Right renal pelvis (tissue), 4 donors: ENCODE measurements at regions not wholly inside any gene's neighbourhood (a gene's known extent, or its start where the extent isn't known, plus 50 kb on each side); places are given as distances from the start of the nearest gene placed in this dataset.

Source experiments
- DNase-seq, 4 donors: peaks; one replicate each; pipeline ENCODE4 v3.0.0-alpha.2; 2013; ENCODE audit warnings: low read depth in 4 of 4, low spot score in 3 of 4, missing footprints in 1 of 4

DNA sequence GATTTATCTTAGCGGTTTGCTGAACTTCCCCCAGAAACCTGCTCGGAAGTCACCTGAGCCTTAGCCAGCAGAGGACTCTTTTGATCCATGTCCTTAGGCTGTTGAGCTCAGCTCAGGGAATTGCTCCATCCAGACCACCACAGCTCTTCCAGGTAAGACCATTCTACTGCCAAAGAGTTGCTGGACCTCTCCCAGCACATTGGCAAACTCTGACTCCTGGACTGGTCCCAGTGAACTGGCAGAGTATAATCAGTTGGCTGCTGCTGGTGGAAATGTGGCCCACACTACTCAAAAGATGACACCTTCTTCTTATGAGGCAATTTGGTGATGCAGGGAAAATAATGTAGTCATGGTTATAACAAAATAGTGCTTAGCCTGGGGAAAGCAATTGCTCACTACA, 308.8 kb upstream of the FIGN start:
- no peak for DNase-seq

DNA sequence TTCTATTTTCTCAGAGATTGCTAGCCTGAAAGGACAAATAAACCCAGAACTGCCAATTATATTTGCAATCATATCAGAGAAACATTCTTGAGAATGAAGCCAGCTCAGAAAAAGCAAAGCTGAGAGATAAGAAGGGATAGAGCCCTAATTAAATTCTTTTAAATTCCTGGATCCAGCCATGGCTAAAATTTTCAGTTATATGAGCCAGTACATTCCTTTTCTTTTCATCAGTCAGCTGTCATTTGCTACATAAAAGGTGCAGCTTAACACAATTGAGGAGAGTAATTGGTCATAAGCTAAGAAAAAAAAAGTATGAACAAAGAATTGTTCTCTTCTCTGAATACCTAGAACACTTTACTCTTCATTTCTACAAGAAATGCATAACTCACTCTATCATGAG, 303.5 kb upstream of the FIGN start:
- DNase-seq: no peak

DNA sequence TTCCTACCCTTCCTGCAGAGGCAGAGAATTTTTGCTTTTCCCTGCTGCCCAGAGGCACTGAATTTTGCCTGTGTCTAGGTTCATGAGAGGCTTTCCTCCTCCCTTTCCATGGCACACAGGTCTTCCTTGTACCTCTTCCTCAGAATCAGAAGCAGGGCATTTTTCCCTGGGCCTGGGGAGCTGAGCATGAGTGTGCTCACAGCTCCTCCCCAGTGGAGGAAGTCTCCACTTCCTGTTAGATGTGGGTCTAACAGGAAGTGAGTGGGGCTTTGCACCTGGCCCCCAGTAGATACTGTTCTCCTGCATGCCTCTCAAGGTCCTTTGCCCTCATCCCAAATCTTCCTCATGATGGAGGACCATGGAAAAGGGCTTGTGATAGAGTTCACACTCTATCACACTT, 297.2 kb upstream of the FIGN start:
- no peak for DNase-seq

DNA sequence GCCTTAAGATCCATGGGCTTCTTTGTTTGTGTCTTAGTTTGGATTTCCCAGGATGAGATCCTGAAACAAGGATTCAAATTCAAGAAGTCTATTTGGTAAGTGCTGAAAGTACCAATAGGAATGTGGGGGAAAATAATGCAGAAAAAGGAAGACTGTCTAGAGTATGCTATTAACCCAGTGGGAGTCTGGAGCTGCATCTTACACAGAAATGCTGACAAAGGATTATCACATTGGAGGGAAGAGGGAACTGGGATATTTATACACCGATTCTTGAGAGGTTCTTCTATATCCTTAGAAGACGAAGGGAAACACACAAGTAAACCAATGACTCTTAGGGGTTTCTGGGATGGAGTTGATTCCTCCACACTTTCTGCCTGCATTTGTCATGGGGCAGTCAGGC, 294.8 kb upstream of the FIGN start:
- DNase-seq: no peak

DNA sequence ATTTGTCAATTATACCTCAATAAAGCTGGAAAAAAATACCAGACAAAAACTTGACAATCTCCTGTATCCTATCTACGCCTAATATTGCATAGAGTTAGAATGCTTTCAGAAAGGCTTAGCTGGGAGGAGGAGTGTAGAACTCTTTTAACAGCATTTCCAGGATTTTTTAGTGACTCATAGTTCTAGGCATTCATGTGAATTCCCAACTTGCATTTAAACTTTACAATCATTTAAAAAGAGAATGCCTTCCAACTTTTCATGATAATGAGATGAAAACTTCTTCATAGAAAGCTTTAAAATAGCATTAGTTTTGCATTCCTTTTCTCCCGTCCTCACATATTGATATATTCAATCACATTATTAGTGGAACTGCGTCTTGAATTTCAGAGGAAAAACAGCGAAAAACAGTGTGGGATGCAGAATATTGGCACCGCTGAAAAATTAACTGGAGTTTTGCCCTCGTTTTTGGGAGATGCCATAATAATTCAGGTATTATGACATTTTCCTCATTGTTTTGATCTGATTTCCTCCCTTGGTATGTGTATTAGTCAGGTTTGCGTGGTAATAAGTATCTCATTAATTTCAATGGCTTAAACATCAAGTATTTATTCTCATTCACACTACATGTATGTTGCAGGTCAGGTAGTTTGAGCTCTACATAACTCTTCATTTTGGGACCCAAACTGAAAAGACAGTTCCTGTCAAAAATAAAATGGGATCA, 293.2 kb upstream of the FIGN start:
- DNase-seq: no peak

DNA sequence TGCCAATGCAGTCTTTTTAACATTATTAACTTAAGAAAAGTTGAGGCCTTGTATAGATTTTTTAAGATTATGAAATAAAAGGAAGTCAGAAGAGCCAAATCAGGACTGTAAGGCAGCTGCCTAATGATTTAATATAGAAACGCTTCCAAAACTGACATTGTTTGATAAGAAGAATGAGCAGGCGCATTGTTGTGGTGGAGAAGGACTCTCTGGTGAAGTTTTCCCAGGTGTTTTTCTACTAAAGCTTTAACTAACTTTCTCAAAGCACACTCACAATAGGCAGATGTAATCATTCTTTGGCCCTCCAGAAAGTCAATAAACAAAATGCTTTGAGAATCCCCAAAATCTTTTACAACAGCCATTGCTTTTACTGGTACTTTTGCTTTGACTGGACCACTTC, 288.6 kb upstream of the FIGN start:
- no peak for DNase-seq

DNA sequence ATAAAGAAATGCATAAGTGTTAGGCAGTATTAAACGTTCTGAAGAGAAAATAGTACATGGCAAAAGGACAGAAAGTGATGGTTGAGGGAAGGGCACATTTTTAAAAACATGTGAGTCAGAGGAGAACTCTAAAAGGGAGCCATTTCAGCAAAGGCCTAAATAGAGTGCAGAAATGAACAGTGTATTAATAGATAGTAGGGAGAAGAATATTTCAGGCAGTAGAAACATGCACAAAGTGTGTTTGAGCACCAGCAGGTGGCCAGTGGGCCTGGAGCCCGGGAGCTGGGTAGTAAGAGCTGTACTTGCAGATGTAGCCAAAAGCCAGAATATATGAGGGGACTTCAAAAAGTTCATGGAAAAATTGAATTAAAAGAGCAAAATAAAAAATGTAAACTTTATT, 288.1 kb upstream of the FIGN start:
- DNase-seq: no peak

DNA sequence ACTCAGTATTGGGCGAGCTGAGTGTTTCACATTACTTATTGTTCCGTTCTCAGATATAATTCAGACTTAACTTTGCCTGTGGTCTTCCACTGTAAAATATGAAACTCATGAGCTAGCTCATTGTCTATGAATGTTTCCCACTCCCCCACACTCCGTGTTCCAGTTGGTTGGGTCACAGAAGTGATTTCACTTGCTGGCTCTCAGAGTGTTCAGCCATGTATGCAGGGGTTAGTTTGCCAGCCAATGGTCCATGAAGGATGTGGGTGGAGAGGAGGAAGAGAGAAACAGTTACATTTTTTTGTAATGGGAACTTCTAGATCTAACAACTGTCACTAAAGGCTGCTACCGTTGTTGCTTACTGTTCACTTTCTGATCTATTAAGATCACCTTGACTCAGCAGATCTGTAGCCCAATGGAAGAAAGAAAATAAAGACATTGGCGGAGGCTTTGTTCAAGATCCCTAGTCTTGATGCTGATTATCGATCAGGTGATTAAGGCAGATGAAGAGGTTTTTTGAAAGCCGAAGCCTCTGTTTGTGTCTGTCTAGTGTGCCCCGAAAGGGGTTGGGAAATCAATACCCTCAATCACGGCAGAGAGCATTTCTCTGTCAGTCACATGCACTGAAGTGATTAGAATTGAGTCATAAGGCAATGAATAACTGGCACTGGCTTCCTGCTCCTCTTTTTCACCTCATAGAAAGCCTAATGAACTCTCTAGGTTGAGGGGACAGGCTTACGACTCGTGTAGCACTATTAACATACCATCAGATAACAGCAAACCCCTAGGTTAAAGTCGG, 279.7 kb upstream of the FIGN start:
- peak; percentile 23 to 74 (median 60) for DNase-seq

DNA sequence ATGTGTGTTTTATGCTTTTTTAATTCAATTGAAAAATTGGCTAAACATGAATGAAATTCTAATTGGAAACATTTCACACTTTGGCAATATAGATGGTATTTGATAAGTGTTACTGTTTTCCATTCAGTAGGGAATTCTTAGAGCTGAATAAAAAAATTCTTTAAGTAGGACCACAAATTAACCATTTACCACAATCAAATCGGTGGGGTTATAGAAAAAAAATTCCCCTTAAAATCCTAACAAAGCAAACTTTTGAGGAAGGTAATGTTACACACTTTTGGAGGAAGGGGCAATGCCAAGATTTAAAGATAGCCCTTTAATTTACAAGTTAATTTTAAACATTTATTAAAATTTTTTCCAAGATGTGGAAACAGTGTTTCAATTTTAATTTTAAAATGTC, 279.0 kb upstream of the FIGN start:
- no peak for DNase-seq

DNA sequence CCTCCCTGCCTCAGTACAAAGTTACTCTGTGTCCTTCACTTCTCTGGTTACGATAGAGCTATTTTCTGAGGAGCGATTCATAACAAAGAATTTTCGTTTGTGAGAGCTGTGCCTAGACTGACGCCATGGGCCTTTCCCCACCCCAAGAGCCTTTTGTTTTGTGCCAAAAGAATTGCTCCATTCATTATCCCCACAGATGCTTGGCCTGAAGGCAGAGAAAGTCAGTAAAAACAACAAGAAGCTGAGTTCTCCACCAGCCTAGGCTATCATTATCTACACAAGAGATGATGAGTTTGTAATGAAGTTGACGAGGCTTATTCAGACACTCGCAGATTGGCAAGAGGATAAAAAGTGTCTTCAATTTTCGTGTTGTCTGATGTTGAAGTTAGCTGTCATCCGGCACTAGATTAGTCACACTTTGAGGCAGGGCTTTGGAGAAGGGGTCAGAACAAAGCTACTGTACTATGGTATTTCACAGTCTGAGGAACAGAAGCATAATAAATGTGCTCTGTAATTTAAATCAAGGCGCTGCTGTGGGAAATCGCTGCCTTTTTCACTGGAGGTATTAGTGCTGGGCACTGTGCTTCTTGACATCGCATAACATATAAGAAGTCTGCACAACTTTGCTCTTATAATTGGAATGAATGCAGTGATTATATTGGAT, 278.4 kb upstream of the FIGN start:
- DNase-seq: no peak

DNA sequence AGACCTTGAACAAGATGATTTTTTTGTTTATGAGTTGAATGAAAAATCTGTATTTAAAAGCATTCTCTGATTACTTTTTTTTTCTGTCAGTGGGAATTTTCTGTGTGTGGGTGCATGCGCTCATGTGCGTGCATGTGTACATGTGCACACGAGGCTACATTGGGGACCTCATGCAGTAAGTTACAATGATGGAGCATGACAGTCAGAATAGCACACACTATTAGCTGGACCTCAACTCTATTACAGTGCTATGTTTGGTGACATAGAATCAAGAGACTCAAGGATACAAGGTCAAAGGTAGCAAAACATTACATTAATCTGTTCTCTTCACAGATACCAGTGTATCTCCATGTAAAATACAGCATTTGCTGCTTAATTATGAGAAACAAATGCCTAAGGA, 276.8 kb upstream of the FIGN start:
- DNase-seq: no peak

DNA sequence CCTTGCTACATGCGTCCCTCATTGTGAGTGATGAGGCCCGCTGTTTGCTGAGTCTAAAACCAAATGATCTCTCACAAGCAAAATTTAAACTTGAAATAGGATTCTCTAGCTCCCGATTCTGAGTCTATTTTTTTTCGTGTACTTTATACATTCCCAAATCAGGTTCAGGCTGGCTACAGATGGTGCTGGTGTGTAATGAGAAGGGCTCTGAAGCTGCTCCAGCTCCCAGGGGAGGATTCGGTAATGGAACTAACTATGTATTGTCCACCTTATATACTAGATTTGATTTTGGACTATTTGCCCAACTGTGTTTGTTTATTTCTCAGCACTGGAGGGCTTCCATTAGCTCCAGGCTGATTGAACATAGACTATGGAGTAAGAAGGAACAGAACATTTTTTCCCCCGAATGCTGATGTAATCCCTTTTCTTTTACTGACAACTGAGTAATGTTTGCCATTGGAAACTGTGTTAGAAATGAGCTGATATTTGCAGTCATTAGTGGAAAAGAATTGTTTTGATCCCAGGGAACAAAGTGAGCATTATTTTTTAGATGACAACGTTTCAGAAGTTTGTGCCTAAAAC, 274.0 kb upstream of the FIGN start:
- no peak for DNase-seq

DNA sequence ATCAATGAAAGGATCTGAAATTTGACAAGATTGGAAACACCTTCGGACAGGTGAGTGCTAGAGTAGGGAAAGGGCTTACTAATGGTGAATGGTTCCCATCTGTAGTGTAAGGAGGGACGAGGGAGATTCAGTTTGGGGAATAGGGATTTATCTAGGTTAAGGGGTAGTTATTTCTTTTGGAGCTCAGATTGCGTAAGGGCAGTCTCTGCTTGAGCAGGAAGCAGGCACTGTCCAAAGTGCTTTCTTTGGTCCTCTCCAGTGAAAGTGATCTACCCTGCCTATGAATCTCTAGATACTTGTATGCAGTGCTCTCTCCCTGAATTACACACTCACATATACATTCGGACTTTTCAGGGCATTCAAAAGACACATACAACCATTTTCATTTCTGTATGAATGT, 272.9 kb upstream of the FIGN start:
- no peak for DNase-seq

DNA sequence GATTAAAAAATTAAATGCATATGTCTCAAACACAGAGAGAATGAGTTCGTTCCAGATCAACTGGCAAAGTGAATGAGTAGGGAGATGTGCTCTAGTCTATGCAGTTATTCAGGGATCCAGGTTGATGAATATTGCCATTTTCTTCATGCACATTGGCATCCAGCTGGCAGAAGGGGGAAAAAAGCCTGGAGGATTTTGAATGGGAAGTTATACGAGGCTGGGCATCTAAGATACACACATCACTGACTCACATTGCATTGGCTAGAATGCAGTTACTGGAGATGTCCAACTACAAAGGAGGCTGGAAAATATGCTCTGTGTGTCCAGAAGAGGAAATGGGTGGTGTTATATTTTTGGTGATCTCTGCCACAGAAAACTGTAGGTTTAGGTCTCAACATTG, 270.9 kb upstream of the FIGN start:
- DNase-seq: no peak

DNA sequence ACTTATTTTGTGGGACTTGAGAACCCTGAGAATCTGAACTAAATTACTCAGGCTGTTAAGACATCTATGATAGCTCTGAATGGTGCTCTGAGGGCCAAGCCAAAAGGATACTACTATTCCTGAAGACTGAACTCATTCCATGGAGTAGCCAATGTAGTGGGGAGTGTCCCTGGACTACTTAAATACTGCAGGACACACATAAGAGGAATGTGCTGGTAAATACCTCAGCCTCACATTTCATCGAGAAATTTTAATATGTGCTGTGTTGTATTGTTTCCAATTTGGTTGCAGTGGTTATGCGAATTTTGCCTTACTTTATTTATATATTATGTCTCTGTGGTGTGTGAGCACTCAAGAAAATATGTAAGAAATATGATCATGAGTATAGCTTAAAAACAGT, 264.4 kb upstream of the FIGN start:
- DNase-seq: no peak

DNA sequence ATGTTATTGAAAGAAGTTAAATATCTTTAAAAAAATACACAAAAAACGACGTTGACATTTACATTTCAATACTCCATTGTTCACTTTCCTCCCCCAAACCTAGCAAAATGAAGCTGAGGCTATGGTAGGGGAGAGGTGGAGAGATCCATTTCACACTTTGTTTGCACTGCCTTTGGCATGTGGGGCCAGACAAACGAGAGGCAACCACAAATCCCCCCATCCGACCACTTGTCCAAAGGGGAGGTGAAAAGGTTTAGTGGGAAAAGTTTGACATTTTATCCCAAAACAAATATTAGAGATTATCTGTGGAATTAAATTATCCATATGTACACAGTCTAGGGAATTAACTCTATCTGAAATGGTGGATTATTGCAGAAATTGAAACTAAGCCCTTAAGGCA, 261.7 kb upstream of the FIGN start:
- DNase-seq: no peak

DNA sequence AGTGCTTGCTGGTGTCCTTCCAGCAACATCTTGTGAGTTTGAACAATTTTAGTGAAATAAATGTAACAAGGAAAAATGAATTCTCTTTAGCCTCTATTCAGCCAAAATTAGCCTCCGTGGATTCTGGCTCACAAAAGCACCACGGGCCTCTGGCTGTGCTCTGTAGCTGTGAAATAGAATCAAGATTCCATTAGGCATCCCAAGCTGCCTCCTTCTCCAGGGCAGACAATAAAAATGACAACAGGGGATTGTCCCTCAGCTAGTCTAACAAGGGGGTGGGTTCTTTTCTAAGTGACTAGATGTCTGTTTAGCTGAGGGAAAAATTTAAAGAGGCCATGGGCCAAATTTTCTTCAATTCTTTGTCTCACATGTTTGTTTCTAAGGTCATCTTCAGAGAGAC, 254.7 kb upstream of the FIGN start:
- DNase-seq: no peak

DNA sequence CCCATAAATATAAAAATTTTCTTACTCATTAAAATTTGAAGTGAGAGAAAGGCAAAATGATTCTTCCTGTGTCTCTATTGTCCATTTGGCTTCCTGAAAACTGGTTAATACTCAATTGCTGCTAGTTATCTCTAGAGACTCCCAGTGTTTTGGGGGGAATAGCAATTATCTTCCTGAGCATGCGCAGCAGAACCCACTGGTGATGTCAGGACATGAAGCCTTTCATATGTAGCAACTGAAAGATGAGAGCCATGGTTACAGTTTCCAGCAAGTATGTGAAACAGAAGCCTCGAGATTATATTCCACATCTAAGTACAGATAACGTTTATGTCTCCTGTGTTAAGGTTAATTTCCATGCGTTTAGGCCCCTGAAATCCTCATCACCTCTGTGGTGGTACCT, 254.3 kb upstream of the FIGN start:
- no peak for DNase-seq

DNA sequence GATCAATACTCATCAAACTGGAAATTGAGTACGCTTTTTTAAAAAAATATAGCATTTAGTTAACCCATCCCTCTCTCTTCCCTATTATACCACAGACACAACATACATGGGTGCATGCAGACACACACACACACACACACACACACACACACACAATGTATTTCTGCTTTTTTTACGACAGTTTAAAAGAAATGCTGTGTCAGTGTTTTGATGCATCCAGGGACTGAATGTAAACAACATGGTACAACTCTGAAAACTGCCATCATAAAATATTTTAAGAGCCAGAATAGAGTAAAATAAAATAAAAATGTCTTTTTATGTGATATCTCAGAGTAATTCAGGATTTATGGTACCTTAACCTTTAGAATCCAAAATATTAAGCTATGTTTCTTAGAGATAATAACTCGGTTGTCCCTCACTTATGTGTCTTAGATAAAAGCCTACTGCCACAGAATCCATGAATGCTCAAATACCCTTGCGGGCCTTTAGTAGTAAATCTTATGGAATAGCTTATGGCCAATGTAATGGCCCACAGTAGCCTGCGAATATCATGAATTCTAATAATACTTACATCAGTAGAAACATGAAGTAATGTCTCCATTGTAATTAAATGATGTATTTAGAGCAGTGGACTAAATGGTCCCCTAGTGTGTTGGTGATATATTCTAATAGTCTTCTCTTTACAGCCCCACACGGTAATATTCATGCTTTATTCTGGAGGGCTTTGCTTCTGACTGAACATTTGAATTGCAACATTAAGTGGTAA, 251.6 kb upstream of the FIGN start:
- no peak for DNase-seq

DNA sequence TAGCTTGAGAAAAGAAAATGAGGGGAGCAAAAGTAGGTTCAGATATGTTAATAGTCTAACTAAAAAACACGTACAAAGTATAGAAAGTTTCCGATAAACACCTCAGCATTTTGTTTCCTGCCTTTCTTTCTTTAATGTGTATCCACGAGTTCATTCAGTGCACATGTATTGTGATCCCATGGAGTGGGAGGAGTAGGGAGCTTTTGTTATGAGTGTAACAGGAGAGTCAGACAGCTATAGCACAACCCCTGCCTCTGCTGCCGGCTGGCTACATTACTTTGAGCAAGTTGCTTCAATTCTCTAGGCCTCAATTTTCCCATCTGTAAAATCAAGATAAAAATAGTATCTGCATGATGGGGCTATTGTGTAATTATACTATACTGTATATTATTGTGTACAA, 249.2 kb upstream of the FIGN start:
- peak in 1 of 4 donors; percentile 13 for DNase-seq

DNA sequence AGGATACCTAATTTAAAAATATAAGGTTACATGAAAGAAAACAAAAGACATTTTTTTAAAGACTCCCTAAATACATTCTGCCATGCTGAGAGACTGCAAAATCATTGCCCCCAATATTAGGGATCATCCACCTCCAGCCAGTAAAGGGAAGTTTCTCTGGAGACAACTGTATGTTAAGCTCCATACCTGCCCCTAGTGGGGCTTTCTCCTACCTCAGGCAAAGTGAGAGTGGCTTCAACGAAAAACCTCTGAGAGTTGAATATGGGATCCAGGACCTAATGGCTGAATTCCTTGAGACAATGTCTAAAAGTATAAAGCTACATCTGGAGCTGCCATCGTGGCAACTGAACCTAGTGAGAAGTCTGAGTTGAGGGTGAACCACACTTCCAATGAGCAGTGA, 248.1 kb upstream of the FIGN start:
- DNase-seq: no peak
